ENCODE measurements at regions not wholly inside any gene's neighbourhood (a gene's known extent, or its start where the extent isn't known, plus 50 kb on each side); places are given as distances from the start of the nearest gene placed in this dataset.

DNA sequence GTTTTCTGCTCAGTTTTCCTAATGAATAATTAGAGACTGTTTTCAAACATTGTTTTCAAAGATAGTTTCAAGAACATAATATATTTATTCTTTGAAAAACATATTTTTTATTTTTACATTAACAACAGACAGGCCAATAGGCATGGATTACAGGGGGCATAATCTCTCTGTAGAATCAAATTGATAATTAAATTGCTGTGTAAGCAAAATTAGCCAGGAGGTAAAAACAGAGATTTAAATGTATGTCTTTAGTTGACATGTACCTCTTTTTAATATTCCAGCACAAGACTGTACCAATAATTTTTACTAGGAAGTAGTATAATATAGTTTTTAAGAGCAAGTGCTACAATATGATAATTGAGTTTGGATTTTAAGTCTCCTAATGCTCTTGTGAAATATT, 1444.5 kb downstream of the BRINP3 start:
- TF ChIP-seq, protein P1, sequence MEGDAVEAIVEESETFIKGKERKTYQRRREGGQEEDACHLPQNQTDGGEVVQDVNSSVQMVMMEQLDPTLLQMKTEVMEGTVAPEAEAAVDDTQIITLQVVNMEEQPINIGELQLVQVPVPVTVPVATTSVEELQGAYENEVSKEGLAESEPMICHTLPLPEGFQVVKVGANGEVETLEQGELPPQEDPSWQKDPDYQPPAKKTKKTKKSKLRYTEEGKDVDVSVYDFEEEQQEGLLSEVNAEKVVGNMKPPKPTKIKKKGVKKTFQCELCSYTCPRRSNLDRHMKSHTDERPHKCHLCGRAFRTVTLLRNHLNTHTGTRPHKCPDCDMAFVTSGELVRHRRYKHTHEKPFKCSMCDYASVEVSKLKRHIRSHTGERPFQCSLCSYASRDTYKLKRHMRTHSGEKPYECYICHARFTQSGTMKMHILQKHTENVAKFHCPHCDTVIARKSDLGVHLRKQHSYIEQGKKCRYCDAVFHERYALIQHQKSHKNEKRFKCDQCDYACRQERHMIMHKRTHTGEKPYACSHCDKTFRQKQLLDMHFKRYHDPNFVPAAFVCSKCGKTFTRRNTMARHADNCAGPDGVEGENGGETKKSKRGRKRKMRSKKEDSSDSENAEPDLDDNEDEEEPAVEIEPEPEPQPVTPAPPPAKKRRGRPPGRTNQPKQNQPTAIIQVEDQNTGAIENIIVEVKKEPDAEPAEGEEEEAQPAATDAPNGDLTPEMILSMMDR (IDR thresholded peaks at IDR 0.05; ENCODE audit: borderline replicate concordance, extremely low read depth, low read length, poor library complexity, severe bottlenecking): no peak
- TF ChIP-seq EZH2 (IDR thresholded peaks at IDR 0.05; ENCODE audit: borderline replicate concordance, low read depth, low read length, severe bottlenecking): no peak
